GM12878 (cell line): ENCODE measurements at regions not wholly inside any gene's neighbourhood (a gene's known extent, or its start where the extent isn't known, plus 50 kb on each side); places are given as distances from the start of the nearest gene placed in this dataset.

Experiments used
- ATAC-seq: fragments of 200-7000 bp; cut with Tn5 transposase; 3 replicates; pipeline ENCODE4 v1.9.1; 2020; ENCODE audit warnings: mild to moderate bottlenecking, moderate library complexity
- BruUV-seq: library from RNA; stranded (reverse); fragments of 400-500 nt; replicated peaks from 2 replicates; lab custom pipeline; 2021; lab: Mats Ljungman, UMichigan
- CTCF ChIA-PET: fragments of 300-600 bp; sonication (Branson Sonifier 250); formaldehyde crosslinking; extraction: SDS; loops from one replicate; lab custom pipeline; 2021; ENCODE audit warnings: inconsistent platforms; lab: Yijun Ruan, JAX
- POLR2A ChIA-PET: fragments of 350-600 bp; formaldehyde crosslinking; extraction: SDS; loops from one replicate; lab custom pipeline; 2021; ENCODE audit warnings: inconsistent platforms; lab: Charles Lee
- RAD21 ChIA-PET: fragments of 300-600 bp; sonication (Branson Sonifier 250); formaldehyde crosslinking; loops from one replicate; lab custom pipeline; 2023; ENCODE audit warnings: antibody characterized with exemption; ENCODE audit not compliant: unreplicated experiment; lab: Charles Lee
- SMC1A ChIA-PET: fragments of 300-600 bp; sonication (Branson Sonifier 250); formaldehyde crosslinking; loops from one replicate; lab custom pipeline; 2023; ENCODE audit not compliant: unreplicated experiment, uncharacterized antibody; lab: Charles Lee
- DNase-seq: peaks from one replicate; pipeline ENCODE4 v3.0.0-alpha.2; 2011; ENCODE audit warnings: low read depth, low spot score
- FAIRE-seq: peaks from 3 replicates; lab custom pipeline; 2011; peaks lifted over from hg19 to GRCh38; lab: Jason Lieb, UNC
- H2AFZ ChIP-seq: 2 replicates; pipeline ENCODE4 v1.6.0; 2011; ENCODE audit warnings: low read depth, low read length, control low read depth; ENCODE audit not compliant: control insufficient read depth
- H3K27ac ChIP-seq: 2 replicates; pipeline ENCODE4 v1.5.1; 2011; ENCODE audit warnings: control low read depth; ENCODE audit not compliant: control insufficient read depth, insufficient read depth
- H3K27me3 ChIP-seq, 2 experiments: replicated peaks in 1 of 2; 2 replicates each; pipeline versions ENCODE4 v1.6.0 to v1.6.1; 2011; ENCODE audit warnings: low read length in 1 of 2; ENCODE audit not compliant: control insufficient read depth in 2 of 2, insufficient read depth in 2 of 2
- H3K36me3 ChIP-seq, 2 experiments: 2 replicates each; pipeline ENCODE4 v1.5.1; 2011; ENCODE audit warnings: low read length in 1 of 2; ENCODE audit not compliant: control insufficient read depth in 2 of 2, insufficient read depth in 2 of 2
- H3K4me1 ChIP-seq: 2 replicates; pipeline ENCODE4 v1.6.1; 2011; ENCODE audit warnings: mild to moderate bottlenecking, low read length, moderate library complexity, mixed read lengths; ENCODE audit not compliant: control insufficient read depth, insufficient read depth
- H3K4me2 ChIP-seq: 2 replicates; pipeline ENCODE4 v1.6.0; 2011; ENCODE audit warnings: control low read depth; ENCODE audit not compliant: control insufficient read depth, insufficient read depth
- H3K4me3 ChIP-seq: fragments of 200-600 bp; sonication (generic); 2 replicates; pipeline ENCODE4 v1.5.1; 2016
- H3K79me2 ChIP-seq: 2 replicates; pipeline ENCODE4 v1.6.0; 2011; ENCODE audit warnings: low read length; ENCODE audit not compliant: control insufficient read depth, insufficient read depth
- H3K9ac ChIP-seq: 2 replicates; pipeline ENCODE4 v1.8.0; 2011; ENCODE audit warnings: low read length, control low read depth, mixed read lengths; ENCODE audit not compliant: control insufficient read depth, insufficient read depth
- H3K9me3 ChIP-seq: replicated peaks from 3 replicates; pipeline ENCODE4 v1.5.1; 2011; ENCODE audit warnings: mild to moderate bottlenecking, low read length; ENCODE audit not compliant: control insufficient read depth, insufficient read depth
- H4K20me1 ChIP-seq: 2 replicates; pipeline ENCODE4 v1.6.0; 2011; ENCODE audit not compliant: control insufficient read depth, insufficient read depth
- BHLHE40 ChIP-seq, 2 experiments: fragments of 450-650 bp in 1 of 2; IDR thresholded peaks; 2 replicates each; pipeline ENCODE4 v1.6.1; 2011 to 2017; ENCODE audit warnings: low read depth in 2 of 2, borderline replicate concordance in 1 of 2, improper control_type of control experiment in 1 of 2, low read length in 1 of 2, mild to moderate bottlenecking in 1 of 2
- CREM ChIP-seq: IDR thresholded peaks from 2 replicates; pipeline ENCODE4 v1.6.1; 2014; ENCODE audit warnings: antibody characterized with exemption, low read depth
- E4F1 ChIP-seq: fragments of 450-650 bp; IDR thresholded peaks from 2 replicates; pipeline ENCODE4 v1.6.1; 2018; ENCODE audit warnings: borderline replicate concordance, mild to moderate bottlenecking; ENCODE audit not compliant: partially characterized antibody
- IKZF1 ChIP-seq: fragments of 450-650 bp; conservative IDR thresholded peaks from 2 replicates; pipeline ENCODE4 v1.6.1; 2017; ENCODE audit warnings: antibody characterized with exemption, mild to moderate bottlenecking
- WGBS: methylation state at CpG from one replicate; pipeline ENCODE4 v1.1.6; 2016; ENCODE audit warnings: low lambda C conversion rate; ENCODE audit not compliant: insufficient replicate concordance, insufficient coverage; ENCODE audit errors: missing lambda C conversion rate; 5-methylcytosine and 5-hydroxymethylcytosine counted together
- in situ Hi-C: fragments of 300-500 bp; cut with MboI; formaldehyde crosslinking; loops from 9 replicates; pipeline ENCODE4 v1.14.3; 2018; ENCODE audit warnings: mixed read lengths
- intact Hi-C: fragments of 100-400 bp; cut with micrococcal nuclease; formaldehyde crosslinking; loops from one replicate; pipeline ENCODE4 v1.14.2; 2022; ENCODE audit not compliant: unreplicated experiment

GRCh38 chr1:224874775-224875174 lies 54.7 kb upstream of the DNAH14 start:
- SMC1A ChIA-PET, result interaction anchor here (1.1 to 2.1 kb wide), 5 partner anchors 10 to 48 kb away, joined by 4 to 11 read pairs (median 6); no protein-coding TSS in a partner anchor
- no peaks in the 10 kb centered on the region for H3K4me1 ChIP-seq
- CTCF ChIA-PET, result interaction anchor here (1.0 to 2.4 kb wide), 11 partner anchors 17 to 377 kb away, joined by 3 to 8 read pairs (median 6); no protein-coding TSS in a partner anchor
- H3K4me2 ChIP-seq, result no peak overlapping the region
- no peaks in the 10 kb centered on the region for H3K36me3 ChIP-seq
- POLR2A ChIA-PET, result no interaction called here
- H2AFZ ChIP-seq, result no peak overlapping the region
- no peak overlapping the region for H3K9ac ChIP-seq
- no peaks in the 10 kb centered on the region for H4K20me1 ChIP-seq
- H3K27me3 ChIP-seq, result no peaks in the 10 kb centered on the region; a peak in 1 of 4 replicates
- H3K9me3 ChIP-seq, result no peaks in the 10 kb centered on the region
- in situ Hi-C loops, result no loop called here
- no peak overlapping the region for H3K4me3 ChIP-seq
- intact Hi-C loops, result no loop called here
- FAIRE-seq (no peak), DNase-seq (no peak)
- H3K27ac ChIP-seq, result no peak overlapping the region
- no peaks in the 10 kb centered on the region for H3K79me2 ChIP-seq
- TF ChIP-seq CREM, result no peak
- 0 out of 4 replicates have a peak, but pooled peaks of 1 of the 2 experiments have one; percentile 19 for TF ChIP-seq BHLHE40 (IDR thresholded peaks at IDR 0.05; ENCODE audit: borderline replicate concordance in 1 of 2, low read depth in 2 of 2, low read length in 1 of 2)
- TF ChIP-seq, all 136 proteins: peak for 1
- no TSS peak for BruUV-seq
- ATAC-seq, result peak; percentile 75
- 16% methylated on average over 7 of the region's 7 CpGs for WGBS
- RAD21 ChIA-PET, result interaction anchor here (1.0 to 4.3 kb wide), 3 partner anchors 25 to 48 kb away, joined by 3 to 20 read pairs (median 3); no protein-coding TSS in a partner anchor

GRCh38 chr1:224879162-224879803 lies 50.2 kb upstream of the DNAH14 start:
- H3K9me3 ChIP-seq, result no peaks in the 10 kb centered on the region; the same call in 2 of the 3 replicates
- SMC1A ChIA-PET, result interaction anchor here (0.9 to 6.6 kb wide), 11 partner anchors 13 to 366 kb away, joined by 3 to 46 read pairs (median 4); no protein-coding TSS in a partner anchor
- WGBS, result 29% methylated on average over 5 of the region's 5 CpGs
- intact Hi-C loops (no loop called here), in situ Hi-C loops (no loop called here)
- H3K36me3 ChIP-seq, result no peaks in the 10 kb centered on the region
- ATAC-seq (peak; percentile 16; the same call in 2 of the 3 replicates), FAIRE-seq (no peak), DNase-seq (no peak)
- no peak for TF ChIP-seq E4F1
- peak; percentile 34; the same call in 1 of the 2 replicates for TF ChIP-seq IKZF1
- no peak overlapping the region; the same call in 1 of the 2 replicates for H2AFZ ChIP-seq
- H4K20me1 ChIP-seq, result no peaks in the 10 kb centered on the region
- no peak overlapping the region for H3K4me2 ChIP-seq
- no peak overlapping the region for H3K9ac ChIP-seq
- no peak overlapping the region for H3K4me3 ChIP-seq
- CTCF ChIA-PET, result interaction anchor here (0.6 to 4.3 kb wide), 9 partner anchors 15 to 366 kb away, joined by 3 to 26 read pairs (median 5); no protein-coding TSS in a partner anchor
- no peaks in the 10 kb centered on the region for H3K27me3 ChIP-seq
- H3K27ac ChIP-seq, result no peak overlapping the region
- POLR2A ChIA-PET, result interaction anchor here (0.6 to 0.8 kb wide), 4 partner anchors 43 to 550 kb away, joined by 3 to 4 read pairs (median 3); partner anchors contain the start of gene NVL
- no peaks in the 10 kb centered on the region for H3K4me1 ChIP-seq
- no TSS peak for BruUV-seq
- RAD21 ChIA-PET, result interaction anchor here (0.8 to 3.0 kb wide), 6 partner anchors 27 to 147 kb away, joined by 3 to 13 read pairs (median 6); no protein-coding TSS in a partner anchor
- H3K79me2 ChIP-seq, result no peaks in the 10 kb centered on the region
